T-helper 2 cell treated with Interferon-gamma antibody and Interleukin-4, amounts not matched to agents 100 ng/mL and 5 ng/mL, for 36 hours (primary cell): ENCODE measurements at regions not wholly inside any gene's neighbourhood (a gene's known extent, or its start where the extent isn't known, plus 50 kb on each side); places are given as distances from the start of the nearest gene placed in this dataset.
"Not testable (repeated sequence)": the region's sequence is repeated elsewhere in the genome, so short reads cannot be mapped to it uniquely, and the experiment has no call there.

Source experiments
- intact Hi-C: fragments of 100-400 bp; cut with micrococcal nuclease; formaldehyde crosslinking; loops from one replicate; pipeline ENCODE4 v1.15.1; 2023

DNA sequence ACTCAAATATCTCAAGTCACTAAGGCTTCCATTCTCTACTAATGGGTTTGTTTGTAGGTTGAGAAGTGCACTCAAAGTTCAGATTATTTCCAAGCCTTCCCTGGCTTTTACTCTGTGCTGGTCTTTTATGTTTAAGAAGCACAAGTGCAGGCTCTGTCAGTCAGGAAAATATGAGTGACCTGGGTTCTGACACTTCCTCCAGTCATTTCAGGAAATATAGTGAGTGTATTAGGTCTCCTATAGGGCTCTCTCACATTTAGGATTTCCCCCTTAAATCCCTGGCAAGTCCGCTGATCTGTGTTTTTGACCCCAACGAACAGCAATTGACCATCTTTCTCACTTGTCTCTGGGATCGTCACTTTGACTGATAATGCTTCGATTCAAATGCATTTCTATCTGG, 210.2 kb downstream of the ARPP21 start:
- intact Hi-C loops = no loop called here

DNA sequence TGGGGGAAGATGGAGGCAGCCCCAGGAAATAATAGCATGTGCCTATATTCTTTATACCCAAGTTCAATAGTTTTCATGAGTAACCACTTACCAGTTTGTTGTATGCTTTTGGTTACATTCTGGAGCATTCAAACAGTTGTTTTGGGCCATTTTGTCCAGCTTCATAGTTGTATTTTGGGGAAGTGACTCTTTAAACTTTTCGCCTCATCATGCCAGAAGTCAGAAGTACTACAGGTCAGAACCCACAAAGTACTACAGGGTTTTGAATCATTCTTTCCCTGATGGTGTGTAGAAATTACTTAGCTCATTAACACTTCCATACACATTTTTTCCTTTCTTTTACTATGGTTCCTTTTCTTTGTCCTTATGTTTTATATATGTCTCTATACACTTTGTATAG, 210.6 kb downstream of the ARPP21 start:
- intact Hi-C loops = no loop called here

DNA sequence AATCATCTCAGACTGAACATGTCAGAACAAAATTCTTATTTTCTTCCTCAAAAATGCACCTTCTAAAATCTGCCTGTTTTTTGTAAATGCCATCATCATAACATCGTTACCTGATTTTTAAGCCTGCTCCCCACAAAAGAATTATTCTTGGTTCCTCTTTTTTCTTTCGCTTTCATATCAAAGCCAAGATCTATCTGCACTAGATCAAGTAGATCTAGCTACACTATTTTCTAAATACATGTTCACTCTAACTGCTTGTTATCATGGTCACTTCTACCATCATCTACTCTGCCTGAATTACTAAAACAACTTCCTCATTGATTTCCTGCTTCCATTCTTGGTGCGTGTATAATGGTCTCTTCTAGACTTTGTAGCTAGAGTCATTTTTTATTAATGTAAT, 217.7 kb downstream of the ARPP21 start:
- intact Hi-C loops = no loop called here

DNA sequence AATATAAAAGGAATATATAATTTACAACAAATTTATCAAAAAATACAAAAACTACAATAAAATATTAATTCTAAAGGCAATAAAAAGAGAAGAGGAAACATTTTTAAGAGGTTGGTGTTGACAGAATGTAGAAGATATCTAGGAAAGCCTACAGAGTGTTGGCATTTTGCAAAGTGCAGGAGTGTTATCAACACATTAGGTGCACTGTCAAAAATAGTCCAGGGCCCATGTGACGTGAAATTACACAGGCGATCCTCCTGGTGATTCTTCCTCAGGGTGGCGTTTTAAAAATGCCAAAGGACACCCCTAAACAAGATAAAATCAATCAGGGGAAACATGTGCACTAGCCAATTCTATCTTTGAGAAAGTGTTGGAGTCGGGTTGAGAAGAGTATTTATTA, 222.7 kb downstream of the ARPP21 start:
- intact Hi-C loops = no loop called here

DNA sequence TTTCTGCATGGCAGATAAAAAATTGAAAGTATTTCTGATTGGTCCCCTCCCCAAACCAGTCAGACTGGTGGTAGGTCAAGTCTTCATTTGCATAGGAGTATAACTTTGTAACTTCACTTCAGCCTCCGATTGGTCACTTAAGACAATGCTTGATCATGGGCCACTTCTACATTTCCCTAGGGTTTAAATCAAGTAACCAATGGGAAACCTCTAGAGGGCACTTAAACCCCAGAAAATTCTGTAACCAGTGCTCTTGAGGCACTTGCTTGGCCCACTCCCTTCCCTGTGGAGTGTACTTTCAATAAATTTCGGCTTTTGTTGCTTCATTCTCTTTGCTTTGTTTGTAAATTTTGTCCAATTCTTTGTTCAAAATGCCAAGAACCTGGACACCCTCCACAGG, 225.5 kb downstream of the ARPP21 start:
- intact Hi-C loops = no loop called here

DNA sequence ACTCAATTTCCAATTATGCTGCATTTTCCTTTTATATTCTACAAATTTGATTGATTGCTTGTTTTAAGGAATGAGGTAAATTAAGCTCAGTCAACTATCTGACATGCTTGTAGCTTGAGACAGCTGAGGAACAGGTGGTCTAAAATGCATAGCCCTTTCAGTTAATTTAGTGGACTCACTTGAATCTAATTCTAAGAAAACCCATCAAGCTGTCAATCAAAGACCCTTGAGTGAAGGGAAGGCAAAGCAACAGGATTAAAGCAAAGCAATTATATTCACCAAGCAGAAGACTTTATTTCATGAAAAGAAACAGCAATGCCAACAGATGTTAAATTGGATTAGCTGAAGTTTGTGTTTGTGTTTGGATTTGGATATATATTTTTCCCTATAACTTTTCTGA, 228.5 kb downstream of the ARPP21 start:
- intact Hi-C loops = no loop called here

DNA sequence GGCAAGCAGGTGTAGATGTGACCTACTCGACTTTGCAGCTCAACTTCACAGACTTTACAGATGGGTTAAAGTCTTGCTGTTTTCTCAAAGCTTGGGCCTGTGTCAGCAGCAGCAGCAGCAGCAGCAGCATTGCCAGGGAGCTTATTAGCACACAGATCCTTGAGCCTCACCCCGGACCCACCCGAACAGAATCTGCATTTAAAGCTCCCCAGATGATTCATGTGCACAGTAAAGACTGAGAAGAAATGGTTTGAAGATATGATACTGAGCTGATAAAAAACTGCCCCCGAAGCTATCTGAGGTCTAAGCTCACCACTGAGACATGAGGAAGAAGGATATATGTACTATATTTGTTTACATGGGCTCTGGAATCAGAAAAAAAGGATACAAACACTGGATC, 231.7 kb downstream of the ARPP21 start:
- intact Hi-C loops = no loop called here

DNA sequence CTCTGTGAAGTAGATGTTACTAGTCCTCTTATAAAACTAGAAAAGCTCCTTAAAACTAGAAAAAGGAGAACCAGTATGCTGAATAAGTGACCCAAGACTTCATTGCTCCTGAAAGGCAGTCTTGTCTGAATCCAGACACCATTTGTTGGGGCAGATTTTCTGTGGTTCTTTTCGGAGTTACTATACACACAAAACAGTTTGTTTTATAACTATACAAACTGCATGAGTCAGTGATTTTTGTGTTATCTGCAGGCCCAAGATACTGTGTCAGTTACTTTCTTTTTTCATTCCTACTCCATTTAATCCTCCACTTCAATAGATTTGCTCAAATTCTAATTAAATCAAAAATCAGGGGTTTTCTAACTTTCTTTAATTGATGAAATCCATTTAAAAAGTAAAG, 244.6 kb downstream of the ARPP21 start:
- intact Hi-C loops = no loop called here

DNA sequence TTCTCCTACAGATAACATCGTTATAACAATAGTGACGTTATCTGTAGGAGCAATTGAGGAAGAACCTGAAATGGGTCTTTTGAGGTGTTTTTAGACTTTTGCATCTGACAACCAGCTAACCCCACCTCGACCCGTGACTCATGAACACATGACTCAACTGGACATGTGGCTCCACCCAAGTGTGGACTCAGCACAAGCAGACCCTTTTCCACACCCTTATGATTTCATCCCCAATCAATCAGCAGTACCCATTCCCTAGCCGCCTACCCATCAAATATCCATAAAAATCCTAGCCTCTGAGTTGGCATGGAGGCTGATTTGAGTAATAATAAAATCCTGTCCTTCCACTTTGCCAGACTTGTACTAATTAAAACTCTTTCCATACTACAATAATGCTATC, 255.4 kb downstream of the ARPP21 start:
- intact Hi-C loops = no loop called here

DNA sequence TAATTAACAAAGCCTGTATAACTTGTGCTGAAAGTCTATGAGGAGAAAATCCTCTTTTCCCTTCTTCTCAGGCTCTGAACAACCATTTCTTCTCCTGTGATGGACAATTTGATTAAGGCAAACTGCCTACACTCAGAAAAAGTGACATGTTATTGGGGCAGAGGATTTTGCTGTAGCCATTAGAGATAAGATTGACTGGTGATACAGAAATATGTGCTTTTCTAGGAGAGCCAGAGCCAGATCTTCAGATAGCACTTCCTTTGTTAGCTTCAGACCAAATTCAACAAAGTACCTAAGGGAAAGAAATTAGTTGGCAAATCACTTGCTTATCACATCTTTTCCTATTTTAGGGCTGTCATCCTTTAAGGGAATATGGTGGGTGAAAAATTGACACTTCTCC, 259.9 kb downstream of the ARPP21 start:
- intact Hi-C loops = no loop called here

DNA sequence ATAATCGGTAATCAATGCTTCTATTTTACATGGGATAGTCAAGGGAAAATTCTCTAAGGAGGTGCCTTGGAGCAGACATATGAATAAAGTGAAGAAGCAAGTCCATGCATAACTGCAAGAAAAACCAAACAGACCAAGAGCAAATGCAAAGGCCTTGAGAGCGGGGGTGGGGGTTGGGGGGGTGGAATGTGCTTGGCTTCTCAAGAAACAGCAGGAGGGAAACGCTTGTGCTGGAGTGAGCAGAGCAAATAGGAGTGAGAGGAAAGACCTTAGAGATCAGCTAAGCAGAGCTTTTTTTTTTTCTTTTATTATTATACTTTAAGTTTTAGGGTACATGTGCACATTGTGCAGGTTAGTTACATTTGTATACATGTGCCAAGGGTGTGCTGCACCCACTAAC, 260.8 kb downstream of the ARPP21 start:
- intact Hi-C loops = loop anchor here (10.0 kb wide), 1 partner anchor 805 kb away; no protein-coding TSS in a partner anchor

DNA sequence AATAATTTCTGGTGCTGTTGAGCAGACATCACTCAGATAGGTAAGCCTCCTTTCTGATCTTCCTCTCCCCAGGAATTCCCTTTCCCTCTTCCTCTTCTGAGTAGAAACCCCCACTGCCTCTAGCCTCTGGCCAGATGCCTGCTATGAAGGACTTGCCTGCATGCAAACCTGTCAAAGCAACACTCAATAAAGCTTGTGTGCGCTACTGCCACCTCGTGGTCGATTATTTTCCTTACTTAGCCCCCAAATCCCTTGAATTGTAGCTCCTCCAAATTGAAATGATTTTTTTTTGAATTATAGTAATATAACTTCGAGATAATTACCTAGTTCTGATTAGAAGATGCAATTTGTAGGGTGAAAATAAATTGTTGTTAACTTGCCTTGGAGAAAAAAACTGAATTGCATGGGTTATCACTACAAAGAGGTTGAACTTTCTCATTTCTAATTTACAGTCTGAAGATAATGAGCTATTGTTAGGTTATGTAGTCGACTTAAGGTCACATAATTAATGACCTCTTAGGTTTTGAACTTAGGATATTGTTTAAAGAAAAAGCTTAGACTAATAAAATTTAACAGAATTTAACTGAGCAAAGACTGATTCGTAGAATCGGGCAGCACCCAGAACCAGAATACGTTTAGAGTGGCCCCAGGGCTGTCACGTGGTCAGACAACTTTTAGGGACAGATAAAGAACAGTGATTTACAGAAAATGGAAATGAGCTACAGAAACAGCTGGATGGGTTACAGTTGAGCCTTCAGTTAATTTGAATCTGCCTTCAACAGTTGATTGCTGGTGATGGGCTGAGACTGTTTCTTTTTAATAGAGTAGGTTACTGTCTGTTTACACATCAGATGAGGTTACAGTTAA, 269.3 kb downstream of the ARPP21 start:
- intact Hi-C loops = loop anchor here (5.0 to 10.0 kb wide), 2 partner anchors 796 to 1166 kb away; no protein-coding TSS in a partner anchor

DNA sequence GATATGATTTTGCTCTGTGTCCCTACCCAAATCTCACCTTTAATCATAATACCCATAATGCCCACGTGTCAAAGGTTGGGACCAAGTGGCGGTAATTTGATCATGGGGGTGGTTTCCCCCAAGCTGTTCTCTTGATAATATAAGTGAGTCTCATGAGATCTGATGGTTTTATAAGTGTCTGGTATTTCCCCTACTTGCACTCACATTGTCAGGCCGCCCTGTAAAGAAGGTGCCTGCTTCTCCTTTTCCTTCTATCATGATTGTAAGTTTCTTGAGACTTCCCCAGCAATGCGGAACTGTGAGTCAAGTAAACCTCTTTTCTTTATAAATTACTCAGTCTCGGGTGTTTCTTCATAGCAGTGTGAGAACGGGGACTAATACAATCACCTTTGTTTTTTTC, 279.8 kb downstream of the ARPP21 start:
- intact Hi-C loops = no loop called here

DNA sequence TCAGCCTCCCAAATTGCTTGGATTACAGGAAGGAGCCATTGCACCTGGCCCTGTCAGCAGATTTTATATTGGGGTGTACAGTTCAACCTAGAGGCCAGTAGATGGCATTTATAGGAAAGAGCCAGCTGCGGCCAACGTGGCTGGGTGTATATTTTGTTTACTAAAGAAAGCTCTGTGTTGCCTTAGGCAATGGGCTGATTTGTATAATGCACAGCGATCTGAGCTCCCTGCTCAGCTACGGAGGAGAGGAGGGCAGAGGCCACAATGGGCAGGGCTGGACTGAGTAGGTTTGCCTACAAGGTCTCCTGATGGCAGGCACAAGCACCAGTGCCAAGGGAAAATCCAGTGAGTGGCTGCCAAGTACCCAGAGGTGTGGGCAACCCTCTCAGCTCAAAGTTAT, 282.4 kb downstream of the ARPP21 start:
- intact Hi-C loops = no loop called here

DNA sequence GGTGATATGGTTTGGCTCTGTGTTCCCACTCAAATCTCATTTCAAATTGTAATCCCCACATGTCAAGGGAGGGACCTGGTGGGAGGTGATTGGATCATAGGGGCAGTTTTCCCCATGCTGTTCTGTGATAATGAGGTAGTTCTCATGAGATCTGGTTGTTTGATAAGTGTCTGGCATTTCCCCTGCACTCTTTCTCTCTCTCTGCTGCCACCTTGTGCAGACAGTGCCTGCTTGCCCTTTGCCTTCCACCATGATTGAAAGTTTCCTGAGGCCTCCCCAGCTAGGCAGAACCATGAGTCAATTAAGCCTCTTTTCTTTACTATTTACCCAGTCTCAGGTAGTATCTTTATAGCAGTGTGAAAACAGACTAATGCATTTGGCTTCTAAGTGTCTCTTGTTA, 284.7 kb downstream of the ARPP21 start:
- intact Hi-C loops = not testable (repeated sequence)

DNA sequence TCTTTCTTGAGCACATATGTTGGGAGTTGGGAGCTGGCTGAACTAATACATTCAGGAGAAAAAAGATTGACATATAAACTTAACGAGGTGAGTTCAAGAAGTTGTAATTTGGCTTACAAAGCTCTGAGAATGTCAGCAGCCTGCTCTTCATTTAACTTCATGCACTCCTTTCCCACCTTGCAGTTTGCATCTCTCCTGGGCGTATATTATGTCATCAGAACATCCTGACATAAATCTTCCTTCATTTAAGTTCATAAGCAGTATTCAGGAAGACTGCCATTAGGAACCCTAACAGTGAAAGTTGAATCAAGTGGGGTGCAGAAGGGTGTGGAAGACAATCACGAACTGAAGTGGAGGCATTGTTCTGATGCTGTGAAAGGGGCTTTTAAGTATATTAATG, 288.1 kb downstream of the ARPP21 start:
- intact Hi-C loops = no loop called here

DNA sequence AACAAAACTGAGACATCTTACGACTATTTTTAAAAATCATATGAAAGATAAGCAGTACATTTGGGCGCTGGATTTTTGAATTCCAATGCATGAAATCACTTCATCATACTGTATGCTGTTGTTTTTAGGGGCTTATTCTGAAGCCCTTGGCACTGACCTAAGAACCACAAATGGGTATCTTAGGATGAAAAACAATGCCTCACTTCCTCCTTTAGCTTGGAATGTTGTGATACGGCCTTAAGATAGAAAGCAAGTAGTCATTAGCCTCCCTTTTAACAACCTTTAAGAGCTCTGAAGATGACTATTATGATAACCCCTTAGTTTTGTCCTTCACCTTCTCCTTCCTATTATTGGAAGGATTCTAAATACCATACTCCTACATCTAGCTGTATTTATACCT, 289.8 kb downstream of the ARPP21 start:
- intact Hi-C loops = no loop called here

DNA sequence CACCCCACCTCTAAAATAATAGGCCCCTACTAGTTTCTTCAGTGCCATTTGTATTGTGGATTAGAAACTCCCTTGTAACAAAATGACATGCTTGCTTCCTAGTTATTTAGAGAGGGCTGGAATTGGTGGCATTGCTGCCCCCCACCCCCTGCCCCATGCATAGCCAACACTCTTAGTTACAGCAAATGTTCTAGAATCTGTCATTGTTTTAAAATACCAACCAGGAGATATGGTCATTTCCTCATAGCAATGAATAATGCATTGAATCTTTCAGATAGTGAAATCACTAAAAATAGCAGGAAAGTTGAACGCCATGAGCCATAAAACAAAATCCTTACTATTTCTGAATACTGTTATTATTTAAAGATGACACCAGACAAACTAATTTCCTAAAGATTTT, 292.5 kb downstream of the ARPP21 start:
- intact Hi-C loops = no loop called here

DNA sequence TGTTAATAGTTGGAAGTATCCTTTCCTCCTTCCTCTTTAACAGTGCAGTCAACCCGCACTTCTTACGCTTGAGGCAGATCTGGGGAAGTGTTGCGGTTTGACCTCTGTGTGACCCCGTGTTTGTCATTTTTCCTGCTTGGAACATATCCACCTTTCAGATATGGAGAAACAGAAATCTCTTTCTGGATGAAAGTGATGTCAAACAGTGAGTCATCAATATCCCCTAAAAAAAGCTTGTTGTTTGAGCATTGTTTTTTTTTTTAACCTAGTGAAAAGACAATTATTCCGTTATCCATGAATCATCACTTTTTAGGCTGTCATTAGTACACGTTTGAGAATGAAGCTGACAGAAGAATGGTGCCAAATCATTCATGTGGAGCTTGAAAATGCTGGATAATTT, 293.7 kb downstream of the ARPP21 start:
- intact Hi-C loops = no loop called here

DNA sequence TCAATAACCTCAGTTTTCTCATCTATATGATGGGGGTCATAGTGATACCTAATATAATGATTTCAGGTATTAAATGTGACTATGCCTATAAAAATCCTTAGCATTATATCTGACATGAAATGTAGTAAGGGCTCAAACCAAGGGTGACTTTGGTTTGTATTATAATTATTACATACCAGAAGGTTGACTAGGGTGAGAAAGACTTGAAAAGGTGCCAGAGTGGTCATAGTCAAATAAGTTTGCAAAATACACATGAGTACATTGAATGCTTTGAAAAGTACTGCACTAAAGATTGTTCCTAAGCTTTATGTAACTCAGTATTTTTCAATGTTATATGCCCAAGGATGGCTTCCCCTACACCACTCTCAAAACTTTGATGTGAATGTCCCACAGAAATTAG, 297.2 kb downstream of the ARPP21 start:
- intact Hi-C loops = no loop called here

DNA sequence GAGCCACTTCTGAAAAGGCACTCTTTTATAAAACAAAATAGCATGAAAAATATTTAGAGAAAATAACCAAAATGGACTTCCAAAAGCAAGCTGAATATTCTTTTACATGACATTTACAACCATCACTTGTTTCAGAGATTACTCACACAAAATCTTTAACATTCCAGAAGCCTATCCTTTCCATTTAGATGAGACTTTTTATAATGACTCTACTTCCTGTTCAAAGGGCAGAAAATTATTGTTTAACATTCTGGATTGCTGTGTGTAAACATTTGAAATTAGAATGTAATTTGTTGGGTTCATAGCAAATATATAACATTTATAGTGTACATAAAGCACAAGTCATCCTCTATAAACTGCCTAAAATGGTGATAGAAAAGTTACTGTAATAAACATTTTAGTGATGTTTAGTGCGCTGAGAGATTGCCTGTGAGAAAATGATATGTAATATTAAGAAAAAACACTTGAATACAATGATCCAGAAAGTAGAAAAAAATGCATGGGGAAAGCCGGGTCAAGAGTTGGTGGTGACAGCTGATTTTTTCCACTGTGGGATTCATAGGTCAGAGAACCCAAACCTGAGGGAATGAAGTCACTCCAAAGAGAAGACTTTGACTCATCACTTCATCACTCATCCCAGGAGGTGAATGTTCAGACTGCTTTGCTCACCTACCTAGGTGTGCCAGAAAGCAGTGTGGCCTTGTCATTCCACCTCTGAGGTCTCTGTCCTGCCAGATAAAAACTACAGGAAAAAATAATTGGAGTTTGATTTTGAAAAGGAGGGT, 305.8 kb downstream of the ARPP21 start:
- intact Hi-C loops = no loop called here

DNA sequence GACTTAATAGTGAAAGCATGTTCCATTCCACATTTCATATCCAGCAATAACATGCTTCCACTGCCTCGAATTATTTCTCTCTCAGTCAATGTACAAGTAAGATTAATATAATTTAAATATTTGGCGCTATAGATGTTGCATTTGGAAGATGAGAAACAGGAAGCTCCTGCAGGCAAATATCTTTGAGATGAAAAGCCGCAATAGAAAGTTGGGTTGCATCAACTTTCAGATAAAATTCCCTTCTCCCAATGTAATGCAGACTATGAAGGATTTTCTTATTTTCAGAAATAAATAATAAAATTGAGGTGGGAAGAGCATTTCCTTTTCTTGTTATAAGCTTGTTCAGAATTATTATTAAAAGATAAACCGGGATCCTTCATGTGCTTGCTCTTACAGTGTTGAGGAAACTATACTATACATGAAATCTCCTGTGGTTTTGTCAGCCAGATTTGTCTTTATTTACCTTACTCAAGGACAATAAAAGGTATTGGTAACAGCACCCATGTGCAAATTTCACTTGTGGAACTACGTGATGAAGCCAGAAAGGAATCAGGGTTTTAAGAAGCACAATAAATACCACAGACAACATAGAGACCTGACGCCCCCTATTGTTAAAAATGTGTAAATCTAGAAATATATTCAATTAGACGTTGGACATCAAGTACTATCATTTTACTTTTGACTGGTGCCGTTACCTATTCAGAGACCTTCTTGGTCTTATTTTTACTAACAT, 307.0 kb downstream of the ARPP21 start:
- intact Hi-C loops = no loop called here
